ACHN (cell line): ENCODE measurements at regions not wholly inside any gene's neighbourhood (a gene's known extent, or its start where the extent isn't known, plus 50 kb on each side); places are given as distances from the start of the nearest gene placed in this dataset.

Experiments used
- DNase-seq: peaks from one replicate; pipeline ENCODE4 v3.0.0-alpha.2; 2015
- in situ Hi-C: cut with HindIII; loops from 2 replicates; pipeline ENCODE4 v1.10.0; 2017; ENCODE audit warnings: low sequenced_read_pairs, low pct_ligation_motif_present, low pct_unique_long_range_greater_than_20kb

DNA sequence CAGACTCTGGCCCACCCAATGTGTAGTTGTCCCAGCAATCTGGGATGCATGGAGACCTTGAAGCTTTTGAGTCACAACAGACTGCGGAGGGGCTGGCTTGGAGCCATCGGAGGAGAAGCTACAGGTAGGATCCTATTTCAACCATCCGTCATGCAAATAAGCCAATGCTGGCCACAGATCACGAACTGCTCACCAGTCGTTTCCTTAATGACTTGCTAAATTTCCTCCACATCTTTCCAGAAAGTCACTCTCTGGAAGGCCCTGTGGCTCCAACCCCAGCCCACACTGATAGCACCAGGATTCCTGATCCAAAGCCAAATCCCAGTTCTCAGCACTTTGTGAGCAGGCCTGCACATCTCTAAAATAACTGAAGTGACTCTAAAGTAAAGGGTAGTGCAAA is 321.3 kb downstream of the RAB28 start:
- no peak for DNase-seq

GRCh38 chr4:13160920-13161319 is 323.2 kb downstream of the RAB28 start:
- in situ Hi-C loops: no loop called here
- no peak for DNase-seq

More for the DNA sequence above, 321.3 kb downstream of the RAB28 start:
- in situ Hi-C loops: no loop called here

DNA sequence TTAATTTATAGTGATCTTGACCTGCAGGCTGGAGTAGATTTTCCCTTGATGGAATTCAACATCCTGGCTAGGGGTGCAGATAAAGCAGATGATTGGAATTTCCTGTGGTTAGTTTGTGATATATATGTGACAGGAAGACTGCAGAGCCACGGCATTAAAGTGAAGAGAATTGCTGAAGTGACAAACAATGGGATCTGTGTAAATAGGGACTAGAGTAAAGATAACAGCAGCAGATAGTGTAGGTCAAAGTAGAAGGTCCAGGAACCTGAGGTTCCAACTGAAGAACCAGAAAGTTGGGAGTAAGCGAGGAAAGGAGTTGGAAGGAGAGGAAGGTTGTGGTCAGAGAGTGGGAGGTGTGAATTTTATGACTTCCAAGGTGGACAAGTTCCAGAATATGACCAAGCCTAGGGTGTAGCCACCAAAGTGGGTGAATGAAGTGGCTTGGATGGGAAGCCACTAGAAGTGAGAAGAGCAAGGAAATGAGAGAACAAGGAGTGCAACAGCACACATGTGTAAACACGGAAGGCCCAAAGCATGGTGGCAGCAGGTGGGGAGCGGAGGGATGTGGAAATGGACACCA is 325.0 kb downstream of the RAB28 start:
- no peak for DNase-seq
- in situ Hi-C loops: no loop called here

- in situ Hi-C loops: no loop called here
- DNase-seq: no peak
Measured at GRCh38 chr4:13151194-13151593, 332.9 kb downstream of the RAB28 start.

DNA sequence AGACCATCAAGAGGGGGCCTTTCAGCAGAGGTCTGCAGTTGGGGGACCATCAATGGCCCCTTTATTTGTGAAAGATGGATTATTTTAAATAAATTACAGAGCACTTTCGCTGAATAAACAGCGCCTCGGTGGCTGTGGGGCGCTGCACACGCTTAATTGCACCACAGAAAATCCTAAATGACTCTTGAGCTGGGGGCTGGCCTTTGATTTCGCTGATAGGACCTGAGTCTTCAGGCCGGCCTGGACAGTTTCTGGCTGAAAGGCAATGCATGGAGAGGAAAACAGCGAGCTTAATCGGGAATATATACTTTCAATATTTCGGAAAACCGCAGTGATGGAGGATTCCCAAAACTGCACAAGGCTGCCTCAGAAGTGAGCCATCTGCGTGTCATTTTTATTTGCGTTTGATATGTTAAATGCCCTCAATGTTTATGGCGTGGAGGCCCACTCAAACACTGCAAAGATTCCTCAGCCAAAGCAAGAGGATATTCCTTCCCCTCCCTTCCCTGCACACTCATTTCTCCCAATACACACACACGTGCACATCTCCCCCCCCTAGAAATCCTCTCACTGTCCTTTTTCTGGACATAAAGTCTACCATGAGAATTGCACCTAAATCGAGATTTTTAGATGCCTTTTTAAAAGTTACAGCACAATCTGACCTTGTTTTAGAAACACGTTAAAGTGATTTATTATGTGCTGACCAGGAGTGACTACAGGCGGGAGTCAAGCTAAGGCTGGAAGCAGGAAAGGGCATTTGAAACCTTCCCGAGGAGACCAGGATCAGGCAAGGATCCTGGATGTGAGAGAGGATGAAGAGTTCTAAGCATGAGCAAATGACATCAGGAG is 340.7 kb downstream of the RAB28 start:
- in situ Hi-C loops: no loop called here
- no peak for DNase-seq

- no peak for DNase-seq
- in situ Hi-C loops: no loop called here
Measured at GRCh38 chr4:13142726-13143125, 341.4 kb downstream of the RAB28 start.

DNA sequence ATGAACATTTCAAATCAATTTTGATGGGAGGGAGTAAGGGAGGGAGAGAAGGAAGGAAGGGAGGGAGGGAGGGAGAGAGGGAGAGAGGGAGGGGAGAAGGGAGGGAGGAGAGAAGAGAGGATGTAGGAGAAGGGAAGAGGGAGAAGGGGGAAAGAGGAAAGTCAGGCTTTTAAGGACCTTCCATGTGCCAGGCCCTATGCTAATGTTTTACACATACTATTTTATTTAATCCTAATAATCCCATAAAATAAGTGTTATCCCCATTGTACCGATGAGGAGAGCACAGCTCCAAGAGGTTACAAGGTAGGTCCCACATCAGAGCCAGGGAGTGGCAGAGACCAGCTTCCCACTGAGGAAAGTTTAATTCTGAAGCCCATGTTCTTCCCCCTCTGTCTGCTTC is 341.9 kb downstream of the RAB28 start:
- in situ Hi-C loops: no loop called here
- no peak for DNase-seq

DNA sequence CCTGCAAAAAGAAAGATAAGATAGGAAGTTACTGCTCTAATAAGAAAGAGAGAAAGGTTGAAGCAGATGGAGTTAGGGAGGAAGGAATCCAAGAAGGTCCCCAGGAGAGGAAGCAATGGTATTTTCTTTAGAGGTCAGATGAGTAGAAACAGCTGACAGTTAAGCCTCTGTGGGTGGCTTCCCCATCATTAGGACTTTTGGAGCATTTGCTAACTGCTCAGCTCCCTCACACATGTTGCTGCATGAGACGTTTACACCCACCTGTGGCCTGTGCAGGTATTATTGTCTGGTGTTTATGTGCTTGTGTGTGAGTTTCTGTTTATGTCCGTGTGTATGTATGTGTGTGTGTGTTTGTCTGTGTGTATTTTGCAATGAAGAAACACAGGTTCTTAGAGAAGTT is 346.8 kb downstream of the RAB28 start:
- in situ Hi-C loops: no loop called here

GRCh38 chr4:13133700-13134099 is 350.4 kb downstream of the RAB28 start:
- DNase-seq: no peak
- in situ Hi-C loops: no loop called here

More for the DNA sequence above, 346.8 kb downstream of the RAB28 start:
- DNase-seq: no peak

GRCh38 chr4:13130848-13131247 is 353.3 kb downstream of the RAB28 start:
- DNase-seq: no peak
- in situ Hi-C loops: no loop called here

- in situ Hi-C loops: no loop called here
- DNase-seq: no peak
Measured at GRCh38 chr4:13129095-13129494, 355.0 kb downstream of the RAB28 start.

DNA sequence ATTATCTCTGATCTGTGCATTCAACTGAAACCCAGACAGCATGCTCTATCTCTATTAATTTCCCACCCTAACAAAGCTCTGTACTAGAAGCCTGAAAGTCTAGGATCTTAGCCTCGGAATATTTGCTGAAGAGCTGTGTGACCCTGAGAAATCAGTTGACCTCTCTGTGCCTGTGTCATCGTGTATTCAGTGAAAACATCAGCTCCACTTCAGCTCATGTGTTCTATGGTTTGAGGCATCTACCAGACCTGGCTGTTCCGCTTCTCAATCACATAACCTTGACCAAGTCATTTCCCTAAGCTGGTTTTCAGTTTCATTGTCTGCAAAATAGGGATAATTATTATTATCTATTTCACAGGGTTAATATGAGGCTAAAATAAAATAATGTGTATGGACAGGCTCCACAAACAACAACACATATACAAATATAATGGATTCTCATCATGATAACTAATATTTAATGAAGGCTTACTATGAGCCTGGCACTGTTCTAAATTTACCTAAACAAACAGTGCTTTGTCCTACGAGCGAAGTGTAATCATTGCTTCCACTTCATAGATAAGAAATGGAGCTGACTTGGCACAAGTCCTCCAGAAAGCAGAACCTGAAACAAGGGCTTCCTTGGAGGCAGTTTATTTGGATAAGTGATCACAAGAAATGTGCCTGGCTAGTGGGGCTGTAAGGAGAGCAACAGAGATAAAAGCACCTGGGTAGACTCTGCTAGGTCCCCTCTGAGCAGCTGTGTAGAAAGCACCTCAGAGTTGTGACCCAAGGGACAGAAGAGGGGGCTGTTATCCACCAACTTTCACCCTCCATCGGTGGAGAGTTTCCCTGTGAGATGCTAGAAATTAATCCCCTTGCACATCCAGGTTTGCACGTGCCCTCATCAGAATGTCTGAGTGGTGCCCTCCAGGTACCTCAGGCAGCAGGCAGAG is 356.9 kb downstream of the RAB28 start:
- in situ Hi-C loops: no loop called here
- DNase-seq: no peak

- in situ Hi-C loops: no loop called here
- DNase-seq: no peak
Measured at GRCh38 chr4:13118633-13119032, 365.5 kb downstream of the RAB28 start.

- in situ Hi-C loops: no loop called here
- DNase-seq: no peak
Measured at GRCh38 chr4:13117185-13117584, 367.0 kb downstream of the RAB28 start.

DNA sequence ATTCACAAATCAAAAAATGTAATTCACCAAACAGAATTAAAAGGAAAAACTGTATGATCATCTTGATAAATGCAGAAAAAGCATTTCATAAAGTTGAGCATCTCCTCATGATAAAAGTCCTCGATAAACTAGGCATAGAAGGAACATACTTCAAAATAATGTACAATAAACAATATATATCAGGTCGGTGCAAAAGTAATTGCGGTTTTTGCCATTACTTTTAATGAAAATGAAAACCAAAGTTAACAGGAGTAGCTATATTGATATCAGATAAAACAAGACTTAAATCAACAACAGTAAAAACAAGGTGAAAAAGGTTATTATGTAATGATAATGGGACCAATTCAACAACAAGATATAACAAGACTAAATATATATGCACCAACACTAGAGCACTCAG is 372.1 kb downstream of the RAB28 start:
- in situ Hi-C loops: no loop called here
- no peak for DNase-seq

DNA sequence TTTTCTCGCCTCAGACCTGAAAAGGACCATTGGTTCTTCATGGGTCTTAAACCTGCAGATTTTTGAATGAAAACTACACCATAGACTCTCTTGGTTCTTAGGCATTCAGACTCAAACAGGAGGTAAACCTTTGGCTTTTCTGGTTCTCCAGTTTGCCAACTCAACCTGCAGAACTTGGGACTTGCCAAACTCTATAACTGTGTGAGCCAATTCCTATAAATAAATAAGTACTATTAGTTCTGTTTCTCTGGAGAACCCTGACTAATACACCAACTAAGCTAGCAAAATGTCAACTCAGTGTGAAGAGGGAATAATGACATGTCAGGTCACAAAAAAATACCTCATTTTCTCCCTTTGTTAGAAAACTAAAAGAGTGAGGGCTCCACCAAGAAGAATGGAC is 374.6 kb downstream of the RAB28 start:
- no peak for DNase-seq
- in situ Hi-C loops: no loop called here

- in situ Hi-C loops: no loop called here
Measured at GRCh38 chr4:13108096-13108495, 376.0 kb downstream of the RAB28 start.

GRCh38 chr4:13103382-13104015 is 380.6 kb downstream of the RAB28 start:
- no peak for DNase-seq
- in situ Hi-C loops: no loop called here

More at GRCh38 chr4:13108096-13108495, 376.0 kb downstream of the RAB28 start:
- DNase-seq: no peak
